Endothelial cell of umbilical vein (primary cell): ENCODE measurements at regions not wholly inside any gene's neighbourhood (a gene's known extent, or its start where the extent isn't known, plus 50 kb on each side); places are given as distances from the start of the nearest gene placed in this dataset.

Experiments
- POLR2A ChIP-seq: IDR thresholded peaks from 2 replicates; pipeline ENCODE4 v1.6.1; 2012; ENCODE audit warnings: low read depth, mild to moderate bottlenecking, control low read depth, low read length
- TF ChIP-seq, protein P1 (sequence below), 2 donors: IDR thresholded peaks; 1 replicate in 1 of 2; 2 replicates in 1 of 2; pipeline ENCODE4 v1.5.1; 2011; ENCODE audit warnings: low read length in 2 of 2, mild to moderate bottlenecking in 2 of 2, moderate library complexity in 2 of 2, control low read depth in 1 of 2, inconsistent platforms in 1 of 2, low read depth in 1 of 2; ENCODE audit not compliant: insufficient read depth in 1 of 2; ENCODE audit errors: extremely low read depth in 1 of 2

DNA sequence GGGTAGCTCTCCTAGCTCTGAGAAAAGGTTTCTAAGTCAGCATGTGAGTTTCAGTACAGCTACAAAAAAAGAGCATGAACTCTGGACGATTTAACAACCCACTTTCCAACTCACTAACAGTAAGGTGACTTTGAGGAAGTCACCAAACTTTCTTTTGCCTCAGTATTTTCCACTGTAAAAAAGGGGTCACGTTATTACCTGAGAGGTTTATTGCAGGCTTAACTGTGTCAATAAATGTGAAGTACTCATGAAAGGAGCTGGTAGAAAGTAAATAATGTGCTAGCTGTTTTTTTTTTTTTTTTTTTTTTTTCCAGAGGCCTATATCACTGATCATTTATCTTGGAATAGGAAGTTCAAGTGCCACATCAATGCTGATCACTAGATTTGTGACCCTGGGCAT, 89.3 kb downstream of the PLSCR2 start:
- TF ChIP-seq POLR2A: no peak
- TF ChIP-seq, protein P1, sequence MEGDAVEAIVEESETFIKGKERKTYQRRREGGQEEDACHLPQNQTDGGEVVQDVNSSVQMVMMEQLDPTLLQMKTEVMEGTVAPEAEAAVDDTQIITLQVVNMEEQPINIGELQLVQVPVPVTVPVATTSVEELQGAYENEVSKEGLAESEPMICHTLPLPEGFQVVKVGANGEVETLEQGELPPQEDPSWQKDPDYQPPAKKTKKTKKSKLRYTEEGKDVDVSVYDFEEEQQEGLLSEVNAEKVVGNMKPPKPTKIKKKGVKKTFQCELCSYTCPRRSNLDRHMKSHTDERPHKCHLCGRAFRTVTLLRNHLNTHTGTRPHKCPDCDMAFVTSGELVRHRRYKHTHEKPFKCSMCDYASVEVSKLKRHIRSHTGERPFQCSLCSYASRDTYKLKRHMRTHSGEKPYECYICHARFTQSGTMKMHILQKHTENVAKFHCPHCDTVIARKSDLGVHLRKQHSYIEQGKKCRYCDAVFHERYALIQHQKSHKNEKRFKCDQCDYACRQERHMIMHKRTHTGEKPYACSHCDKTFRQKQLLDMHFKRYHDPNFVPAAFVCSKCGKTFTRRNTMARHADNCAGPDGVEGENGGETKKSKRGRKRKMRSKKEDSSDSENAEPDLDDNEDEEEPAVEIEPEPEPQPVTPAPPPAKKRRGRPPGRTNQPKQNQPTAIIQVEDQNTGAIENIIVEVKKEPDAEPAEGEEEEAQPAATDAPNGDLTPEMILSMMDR (IDR thresholded peaks at IDR 0.05; ENCODE audit: extremely low read depth in 1 of 2, insufficient read depth in 1 of 2, low read depth in 1 of 2, low read length in 2 of 2): no peak
